H1 (cell line): ENCODE measurements at regions not wholly inside any gene's neighbourhood (a gene's known extent, or its start where the extent isn't known, plus 50 kb on each side); places are given as distances from the start of the nearest gene placed in this dataset.

Experiments
- BCL11A ChIP-seq, 2 experiments: IDR thresholded peaks; one replicate each; pipeline ENCODE4 v1.6.1; 2011; ENCODE audit warnings: low read depth in 2 of 2, low read length in 2 of 2, mild to moderate bottlenecking in 2 of 2
- CHD2 ChIP-seq: IDR thresholded peaks from 2 replicates; pipeline ENCODE4 v1.6.1; 2012; ENCODE audit warnings: low read length, improper control_type of control experiment
- CHD7 ChIP-seq: fragments of 300-600 bp; sonication (generic); IDR thresholded peaks from 2 replicates; pipeline ENCODE4 v1.7.1; 2012; ENCODE audit warnings: low read length, moderate library complexity, mild to moderate bottlenecking, inconsistent platforms; ENCODE audit not compliant: insufficient replicate concordance
- CTBP2 ChIP-seq: IDR thresholded peaks from 2 replicates; pipeline ENCODE4 v1.7.0; 2011; ENCODE audit warnings: borderline replicate concordance, mild to moderate bottlenecking, moderate library complexity, mixed read lengths, low read length; ENCODE audit not compliant: insufficient read depth, insufficient read length
- TBP ChIP-seq: IDR thresholded peaks from 2 replicates; pipeline ENCODE4 v1.6.1; 2011; ENCODE audit warnings: low read depth, low read length, improper control_type of control experiment
- TF ChIP-seq, protein P1 (sequence below): IDR thresholded peaks from 2 replicates; pipeline ENCODE4 v1.6.1; 2012; ENCODE audit warnings: low read length, inconsistent platforms

GRCh38 chr4:129176864-129177263, 80.9 kb downstream of the C4orf33 start (continued):
- TF ChIP-seq CHD7 (no peak), BCL11A (IDR thresholded peaks at IDR 0.05; ENCODE audit: low read depth in 2 of 2, low read length in 2 of 2) (no peak), CHD2 (no peak), CTBP2 (no peak), TBP (no peak)
- TF ChIP-seq, protein P1, sequence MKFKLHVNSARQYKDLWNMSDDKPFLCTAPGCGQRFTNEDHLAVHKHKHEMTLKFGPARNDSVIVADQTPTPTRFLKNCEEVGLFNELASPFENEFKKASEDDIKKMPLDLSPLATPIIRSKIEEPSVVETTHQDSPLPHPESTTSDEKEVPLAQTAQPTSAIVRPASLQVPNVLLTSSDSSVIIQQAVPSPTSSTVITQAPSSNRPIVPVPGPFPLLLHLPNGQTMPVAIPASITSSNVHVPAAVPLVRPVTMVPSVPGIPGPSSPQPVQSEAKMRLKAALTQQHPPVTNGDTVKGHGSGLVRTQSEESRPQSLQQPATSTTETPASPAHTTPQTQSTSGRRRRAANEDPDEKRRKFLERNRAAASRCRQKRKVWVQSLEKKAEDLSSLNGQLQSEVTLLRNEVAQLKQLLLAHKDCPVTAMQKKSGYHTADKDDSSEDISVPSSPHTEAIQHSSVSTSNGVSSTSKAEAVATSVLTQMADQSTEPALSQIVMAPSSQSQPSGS: no peak
